MCF 10A (cell line): ENCODE measurements at regions not wholly inside any gene's neighbourhood (a gene's known extent, or its start where the extent isn't known, plus 50 kb on each side); places are given as distances from the start of the nearest gene placed in this dataset.

ENCODE experiments used
- BruUV-seq: library from RNA; stranded (reverse); fragments of 400-500 nt; replicated peaks from 2 replicates; lab custom pipeline; 2021; lab: Mats Ljungman, UMichigan
- CTCF ChIA-PET: fragments of 300-600 bp; sonication (Branson Sonifier 250); formaldehyde crosslinking; extraction: SDS; loops from one replicate; lab custom pipeline; 2021; ENCODE audit warnings: antibody characterized with exemption, inconsistent platforms; lab: Yijun Ruan, JAX
- POLR2A ChIA-PET: fragments of 300-600, 350-650 bp; sonication (Branson Sonifier 250); formaldehyde crosslinking; extraction: SDS; loops from one replicate; lab custom pipeline; 2020; ENCODE audit warnings: antibody characterized with exemption, inconsistent platforms; lab: Yijun Ruan, JAX
- DNase-seq: peaks from one replicate; pipeline ENCODE4 v3.0.0-alpha.2; 2018; ENCODE audit not compliant: unreplicated experiment
- H3K27ac Mint-ChIP-seq: one replicate; pipeline ENCODE4 v1.8.0; 2022; ENCODE audit warnings: mild to moderate bottlenecking, low read depth, mixed read lengths; ENCODE audit not compliant: unreplicated experiment
- H3K27me3 Mint-ChIP-seq: one replicate; pipeline ENCODE4 v1.8.0; 2022; ENCODE audit warnings: mixed read lengths; ENCODE audit not compliant: insufficient read depth, unreplicated experiment
- H3K36me3 Mint-ChIP-seq: one replicate; pipeline ENCODE4 v1.8.0; 2022; ENCODE audit warnings: mild to moderate bottlenecking, moderate library complexity, mixed read lengths; ENCODE audit not compliant: insufficient read depth, unreplicated experiment
- H3K4me1 Mint-ChIP-seq: one replicate; pipeline ENCODE4 v1.8.0; 2022; ENCODE audit warnings: mixed read lengths; ENCODE audit not compliant: insufficient read depth, unreplicated experiment
- H3K4me3 Mint-ChIP-seq: one replicate; pipeline ENCODE4 v1.8.0; 2022; ENCODE audit warnings: mild to moderate bottlenecking, moderate library complexity, mixed read lengths; ENCODE audit not compliant: unreplicated experiment
- H3K9me3 Mint-ChIP-seq: one replicate; pipeline ENCODE4 v1.8.0; 2022; ENCODE audit warnings: mixed read lengths; ENCODE audit not compliant: unreplicated experiment
- CTCF ChIP-seq: fragments of 200-600 bp; IDR thresholded peaks from one replicate; pipeline ENCODE4 v1.8.0; 2022; ENCODE audit warnings: antibody characterized with exemption, mild to moderate bottlenecking; ENCODE audit not compliant: unreplicated experiment
- intact Hi-C: fragments of 100-400 bp; cut with micrococcal nuclease; formaldehyde crosslinking; loops from 2 replicates; pipeline ENCODE4 v1.14.1; 2022

DNA sequence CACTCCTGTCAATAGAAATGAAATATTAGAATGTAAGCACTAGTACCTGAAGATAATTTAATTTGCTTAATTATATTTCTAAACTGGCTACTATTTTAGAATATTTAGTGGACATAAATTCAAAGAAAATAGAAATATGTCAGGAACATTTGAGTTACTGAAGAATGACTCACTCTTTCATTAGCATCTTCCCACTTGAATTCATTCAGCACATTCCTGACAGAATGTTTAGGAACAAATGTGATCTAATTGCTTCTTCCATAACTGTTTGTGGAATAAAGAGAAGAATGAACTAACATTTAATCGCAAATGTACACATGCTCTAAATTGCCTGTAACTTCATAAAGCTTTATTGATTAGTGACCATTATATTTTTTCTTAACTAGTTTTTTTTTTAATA, 306.2 kb upstream of the ADAMTSL1 start:
- H3K27me3 Mint-ChIP-seq = peaks cover 50% of the 10 kb centered on the region
- no peak overlapping the region for H3K4me3 Mint-ChIP-seq
- no peak overlapping the region for H3K27ac Mint-ChIP-seq
- H3K36me3 Mint-ChIP-seq = no peaks in the 10 kb centered on the region
- CTCF ChIA-PET = no interaction called here
- POLR2A ChIA-PET = no interaction called here
- no peak for DNase-seq
- no peaks in the 10 kb centered on the region for H3K4me1 Mint-ChIP-seq
- intact Hi-C loops = no loop called here
- TF ChIP-seq CTCF = no peak
- H3K9me3 Mint-ChIP-seq = no peaks in the 10 kb centered on the region
- no TSS peak for BruUV-seq

DNA sequence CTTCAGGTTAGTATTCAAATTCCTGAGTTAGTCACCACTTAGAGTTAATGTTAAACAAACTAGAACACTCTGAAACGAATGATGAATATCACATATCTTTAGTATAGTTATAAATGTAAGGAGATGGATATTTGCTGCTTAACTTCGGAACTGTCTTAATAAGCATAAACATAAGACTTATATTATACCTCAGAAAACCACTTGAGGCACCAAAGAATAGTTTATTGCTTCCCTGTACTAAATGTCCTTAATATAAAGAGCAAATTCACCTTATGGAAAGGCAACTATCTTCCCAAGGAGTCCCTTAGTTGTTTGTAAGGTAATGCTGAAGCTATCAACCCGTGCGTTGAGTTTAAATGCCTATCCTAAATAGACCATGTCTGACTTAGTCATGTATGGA, 300.0 kb upstream of the ADAMTSL1 start:
- no TSS peak for BruUV-seq
- peaks cover 41% of the 10 kb centered on the region for H3K27me3 Mint-ChIP-seq
- no peaks in the 10 kb centered on the region for H3K9me3 Mint-ChIP-seq
- no peak overlapping the region for H3K4me3 Mint-ChIP-seq
- no peak overlapping the region for H3K27ac Mint-ChIP-seq
- no peaks in the 10 kb centered on the region for H3K4me1 Mint-ChIP-seq
- ChIA-PET CTCF (no interaction called here), POLR2A (no interaction called here)
- H3K36me3 Mint-ChIP-seq = no peaks in the 10 kb centered on the region
- intact Hi-C loops = no loop called here
- TF ChIP-seq CTCF = no peak
- DNase-seq = no peak

DNA sequence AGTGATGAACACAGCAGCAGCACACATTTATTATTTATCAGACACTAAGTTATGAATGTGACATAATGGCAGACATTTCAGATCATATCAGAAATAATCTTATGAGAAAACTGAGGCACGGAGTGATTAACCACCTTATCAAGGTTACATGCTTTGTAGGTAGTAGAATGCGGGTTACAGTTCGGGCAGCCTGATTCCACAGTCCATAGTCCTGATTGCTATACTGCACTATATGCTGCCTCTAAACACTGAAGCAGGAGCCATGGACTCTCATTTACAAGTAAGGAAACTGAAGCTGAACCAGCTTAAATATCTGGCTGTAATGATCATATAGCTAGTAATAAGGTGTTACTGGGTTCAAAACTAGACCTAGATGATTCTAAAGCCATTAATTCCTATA, 291.3 kb upstream of the ADAMTSL1 start:
- TF ChIP-seq CTCF = no peak
- Mint-ChIP-seq H3K9me3 (no peaks in the 10 kb centered on the region), H3K27ac (no peak overlapping the region), H3K4me3 (no peak overlapping the region), H3K27me3 (no peaks in the 10 kb centered on the region), H3K36me3 (no peaks in the 10 kb centered on the region), H3K4me1 (peaks cover 13% of the 10 kb centered on the region)
- DNase-seq = no peak
- POLR2A ChIA-PET = no interaction called here
- no TSS peak for BruUV-seq
- CTCF ChIA-PET = no interaction called here
- intact Hi-C loops = no loop called here

GRCh38 chr9:18183974-18184373, 290.0 kb upstream of the ADAMTSL1 start:
- BruUV-seq = no TSS peak
- intact Hi-C loops = no loop called here
- no peak for TF ChIP-seq CTCF
- Mint-ChIP-seq H3K27me3 (no peaks in the 10 kb centered on the region), H3K9me3 (no peaks in the 10 kb centered on the region), H3K36me3 (no peaks in the 10 kb centered on the region), H3K4me1 (peaks cover 13% of the 10 kb centered on the region), H3K27ac (no peak overlapping the region), H3K4me3 (no peak overlapping the region)
- ChIA-PET CTCF (no interaction called here), POLR2A (no interaction called here)
- DNase-seq = no peak
